HG03045 (cell line): ENCODE measurements at regions not wholly inside any gene's neighbourhood (a gene's known extent, or its start where the extent isn't known, plus 50 kb on each side); places are given as distances from the start of the nearest gene placed in this dataset.
"Not testable (repeated sequence)": the region's sequence is repeated elsewhere in the genome, so short reads cannot be mapped to it uniquely, and the experiment has no call there.

Experiments used
- ATAC-seq: cut with Tn5 transposase; IDR thresholded peaks from one replicate; pipeline ENCODE4 v1.9.1; 2021; ENCODE audit warnings: mild to moderate bottlenecking, moderate library complexity; ENCODE audit not compliant: unreplicated experiment

DNA sequence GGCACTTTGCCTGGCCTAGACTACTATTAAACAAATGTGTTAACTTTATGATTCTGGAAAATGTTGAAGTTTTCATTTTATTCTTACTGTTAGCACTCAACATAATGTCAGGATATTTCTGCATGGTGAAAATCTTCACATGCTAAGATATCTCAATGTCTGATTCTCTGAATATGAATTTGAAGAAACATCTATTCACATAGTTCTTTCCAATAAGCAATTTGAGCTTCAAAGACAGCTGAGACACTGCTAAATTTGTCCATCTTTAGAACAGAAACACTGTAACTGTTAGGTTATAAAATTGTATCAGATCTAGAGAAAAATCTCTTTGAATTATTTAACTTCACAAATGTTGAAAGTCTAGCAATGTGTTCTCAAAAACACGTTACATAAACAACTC, 970.2 kb downstream of the PLOD2 start:
- ATAC-seq, result no peak

DNA sequence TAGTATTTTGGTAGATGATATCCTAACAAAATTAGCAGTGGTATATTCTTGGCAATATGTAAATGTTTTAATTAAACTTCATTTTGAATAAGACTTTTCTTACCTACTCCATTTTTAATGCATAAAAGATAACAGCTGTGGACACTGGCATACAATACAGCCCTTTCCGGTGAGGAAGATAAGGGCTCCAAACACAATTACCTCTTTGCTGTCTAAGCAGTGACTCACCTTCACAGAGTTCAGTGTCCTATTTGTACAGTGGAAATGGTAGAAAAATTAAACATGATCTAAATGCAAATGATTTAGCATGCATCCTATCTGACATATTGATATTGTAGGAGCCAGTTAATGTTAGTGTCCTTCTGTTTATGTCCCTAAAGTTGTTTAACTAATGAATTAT, 969.4 kb downstream of the PLOD2 start:
- no peak for ATAC-seq

DNA sequence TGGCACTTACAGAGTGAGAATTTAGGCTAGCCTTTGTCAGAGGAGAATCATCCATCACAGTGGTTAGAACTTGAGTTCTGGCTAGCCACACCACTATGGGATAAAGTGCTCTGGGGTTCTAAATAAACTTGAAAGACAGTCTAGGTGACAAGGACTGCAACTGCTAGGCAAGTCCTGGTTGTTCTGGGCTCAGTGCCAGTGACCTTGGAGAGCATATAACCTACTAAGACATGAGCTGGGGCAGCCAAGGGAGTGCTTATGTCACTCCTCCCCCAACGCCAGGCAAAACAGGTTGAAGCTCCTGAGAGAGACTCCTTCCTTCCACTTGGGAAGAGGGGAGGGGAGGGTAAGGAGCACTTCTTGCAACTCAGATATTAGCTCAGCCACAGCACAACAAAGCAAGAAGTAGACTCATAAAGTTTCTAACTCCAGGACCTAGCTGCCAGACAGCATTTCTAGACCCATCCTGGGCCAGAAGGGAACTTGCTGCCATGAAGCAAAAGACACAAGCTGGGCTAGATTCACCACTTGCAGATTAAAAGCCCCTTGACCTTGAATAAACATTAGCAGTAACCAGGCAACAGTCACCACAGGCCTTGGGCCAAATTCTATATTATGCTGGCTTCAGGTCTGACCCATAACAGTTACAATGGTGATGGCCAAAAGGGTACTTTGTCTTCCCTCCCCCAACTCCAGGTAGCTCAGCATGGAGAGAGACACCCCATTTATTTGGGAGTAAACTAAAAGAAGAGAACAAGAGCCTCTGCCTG, 963.7 kb downstream of the PLOD2 start:
- ATAC-seq, result no peak

DNA sequence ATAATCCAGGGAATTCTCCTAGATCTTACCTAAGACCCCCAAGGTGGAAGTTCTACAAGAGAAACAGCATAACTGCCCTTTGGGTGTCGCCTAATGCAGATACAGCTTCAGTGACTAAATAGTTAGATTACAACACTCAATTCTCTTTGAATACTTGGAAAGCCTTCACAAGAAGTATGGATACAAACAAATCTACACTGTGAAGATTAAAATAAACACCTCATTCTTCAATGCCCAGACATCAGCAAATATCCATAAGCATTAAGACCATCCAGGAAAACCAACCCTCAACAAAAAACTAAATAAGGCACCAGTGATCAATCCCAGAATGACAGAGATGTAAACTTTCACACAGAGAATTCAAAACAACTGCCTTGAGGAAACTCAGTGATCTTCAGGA, 963.2 kb downstream of the PLOD2 start:
- no peak for ATAC-seq

DNA sequence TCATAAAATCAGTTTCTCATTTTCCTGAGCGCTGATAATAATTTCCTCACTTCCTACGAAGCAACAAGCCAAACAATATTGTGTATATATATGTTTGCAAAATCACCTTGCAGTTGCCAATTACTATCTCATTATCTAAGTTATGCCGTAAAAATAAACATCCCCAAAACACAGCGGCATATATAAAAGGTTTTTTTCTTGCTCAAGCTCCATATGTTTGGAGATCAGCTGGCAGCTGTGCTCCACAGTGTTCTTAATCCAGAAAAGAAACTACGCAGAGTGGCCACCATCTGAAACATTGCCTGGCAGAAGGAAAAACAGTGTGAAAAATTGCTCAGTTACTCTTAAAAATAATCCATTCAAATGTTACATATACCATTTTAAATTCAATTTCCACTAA, 951.4 kb downstream of the PLOD2 start:
- no peak for ATAC-seq

DNA sequence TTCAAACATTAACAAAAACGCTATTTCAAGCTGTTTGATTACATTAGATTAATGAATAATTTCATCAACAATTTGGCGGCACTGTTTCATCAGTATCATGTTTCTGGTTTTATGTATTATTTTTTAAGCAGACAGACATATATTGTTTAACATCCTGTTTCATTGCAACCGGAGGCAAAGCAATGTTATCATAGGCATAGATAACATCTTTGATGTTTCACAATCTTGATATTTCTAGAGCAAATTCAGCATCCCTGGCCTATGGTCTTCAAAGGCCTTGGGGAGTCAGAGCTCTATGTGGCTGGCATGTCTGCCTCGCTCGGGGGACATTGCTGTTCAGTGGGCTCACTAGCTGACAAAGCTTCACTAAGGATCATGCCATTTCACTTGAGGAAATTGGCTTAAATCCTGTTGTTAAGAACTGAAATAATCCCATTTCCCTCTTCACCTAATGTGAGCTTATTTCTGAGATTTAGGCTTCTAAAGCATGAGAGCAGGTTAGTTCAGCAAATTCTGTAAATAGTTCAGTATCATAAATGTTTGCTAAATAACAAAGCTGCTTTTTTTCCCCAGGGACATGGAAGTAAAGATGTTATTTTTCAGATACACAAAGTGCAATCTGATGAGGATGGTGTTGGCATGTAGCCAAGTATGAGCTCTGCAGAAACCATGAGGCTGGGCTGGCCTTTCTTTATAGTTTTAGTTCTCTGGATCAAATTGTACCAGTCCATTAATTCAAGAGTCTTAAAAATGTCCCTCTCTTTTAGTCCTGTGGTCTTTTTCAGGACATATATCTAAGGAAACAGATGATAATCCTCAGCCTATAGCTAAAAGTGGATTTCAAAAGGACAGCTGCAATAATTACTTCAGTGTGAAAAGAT, 941.4 kb downstream of the PLOD2 start:
- no peak for ATAC-seq

DNA sequence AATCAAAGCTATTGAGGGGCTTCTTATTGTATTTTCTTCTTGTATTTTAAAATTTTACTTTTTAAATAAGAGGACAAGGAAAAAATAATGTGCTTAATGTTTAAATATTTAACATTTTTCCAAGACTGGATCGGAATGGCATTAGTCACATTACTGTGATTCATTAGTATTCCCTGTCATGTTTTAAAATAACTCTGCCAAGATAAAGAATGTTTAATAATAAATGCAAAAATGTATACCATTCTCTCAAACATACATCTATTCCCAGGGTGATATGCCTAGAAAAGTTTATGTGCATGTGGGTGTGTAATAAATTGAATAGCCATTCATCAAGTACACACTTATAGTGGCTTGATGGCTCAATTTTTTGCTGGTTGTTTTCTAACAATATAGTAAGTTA, 936.1 kb downstream of the PLOD2 start:
- ATAC-seq, result no peak

DNA sequence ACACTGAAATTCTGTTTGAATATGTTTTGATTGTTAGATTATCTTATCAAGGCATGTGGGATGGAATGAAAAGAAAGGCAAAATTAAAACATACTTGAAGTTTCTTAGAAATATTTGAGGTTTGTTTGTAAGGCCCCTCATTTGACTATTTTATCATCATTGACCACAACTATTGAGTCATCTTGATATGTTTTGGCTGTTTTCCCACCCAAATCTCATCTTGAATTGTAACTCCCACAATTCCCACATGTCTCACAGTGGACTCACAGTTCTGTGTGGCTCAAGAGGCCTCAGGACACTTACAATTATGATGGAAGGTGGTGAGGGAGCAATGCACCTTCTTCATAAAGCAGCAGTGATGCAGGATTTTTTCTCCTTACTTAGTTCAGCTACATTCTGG, 917.1 kb downstream of the PLOD2 start:
- no peak for ATAC-seq

DNA sequence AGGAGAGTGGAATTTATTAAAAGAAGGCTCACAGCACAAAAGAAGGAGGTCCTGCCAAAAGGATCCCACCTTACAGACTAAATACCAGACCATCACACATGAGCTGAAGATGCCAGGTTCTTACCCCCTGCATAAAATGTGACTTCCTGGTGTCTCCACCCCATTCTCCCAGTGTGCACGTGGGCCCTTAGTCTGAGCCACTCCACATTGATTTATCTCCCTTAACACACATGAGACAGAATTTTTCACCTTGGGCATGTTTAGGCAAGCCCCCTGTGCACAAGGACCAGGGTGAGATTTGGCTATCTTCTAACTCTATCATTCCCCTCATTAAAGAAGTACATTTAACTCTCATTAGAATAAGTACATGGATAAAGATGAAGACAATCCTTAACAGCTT, 916.7 kb downstream of the PLOD2 start:
- no peak for ATAC-seq

DNA sequence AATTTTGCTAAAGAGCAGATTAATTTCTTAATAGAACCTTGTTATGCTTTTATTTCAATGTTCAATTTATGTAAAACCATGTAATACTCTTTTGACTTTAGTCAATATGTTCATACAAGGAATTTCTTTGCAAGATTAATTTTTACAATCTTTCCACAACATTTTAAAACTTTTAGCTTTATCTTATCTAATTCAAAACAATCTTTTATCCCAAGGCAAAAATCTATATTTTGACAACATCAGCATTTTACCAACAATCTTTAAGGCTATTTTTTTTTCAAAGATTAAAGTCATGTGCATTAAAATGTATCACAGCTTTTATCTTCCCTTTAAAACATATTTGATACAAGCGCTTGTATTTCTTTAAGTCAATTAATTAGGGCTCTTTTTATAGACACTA, 914.7 kb downstream of the PLOD2 start:
- ATAC-seq, result no peak

DNA sequence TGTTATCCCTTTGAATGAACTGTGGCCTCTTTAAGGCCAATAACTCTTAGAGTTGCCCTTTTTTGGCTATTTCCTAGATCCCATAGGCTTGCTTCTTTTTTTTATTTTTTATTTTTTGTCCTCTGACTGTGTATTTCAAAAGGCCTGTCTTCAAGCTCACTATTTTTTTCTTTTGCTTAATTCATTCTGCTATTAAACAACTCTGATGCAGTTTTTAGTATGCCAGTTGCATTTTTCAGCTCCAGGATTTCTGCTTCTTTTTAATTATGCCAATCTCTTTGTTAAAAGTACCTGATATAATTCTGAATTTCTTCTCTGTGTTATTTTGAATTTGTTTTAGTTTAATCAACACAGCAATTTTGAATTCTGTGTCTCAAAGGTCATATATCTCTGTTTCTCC, 912.1 kb downstream of the PLOD2 start:
- ATAC-seq, result no peak

DNA sequence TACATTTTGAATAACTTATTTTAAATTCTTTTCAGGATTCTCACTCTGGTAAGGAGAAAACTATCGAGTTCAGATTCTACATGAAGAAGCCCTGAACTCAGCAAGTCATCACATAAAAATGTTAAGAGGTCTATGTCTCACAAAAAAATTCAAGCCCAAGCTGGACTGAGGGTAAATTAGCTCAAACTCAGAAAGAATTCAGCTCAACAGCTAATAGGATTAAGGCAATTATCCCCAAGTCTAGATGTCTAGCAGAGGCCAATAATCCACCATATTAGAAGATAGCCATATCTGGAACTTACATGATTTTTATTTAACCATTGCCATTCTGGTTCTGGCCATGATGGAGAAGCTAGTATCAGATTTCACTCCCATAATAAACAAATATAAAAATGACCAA, 909.7 kb downstream of the PLOD2 start:
- no peak for ATAC-seq

DNA sequence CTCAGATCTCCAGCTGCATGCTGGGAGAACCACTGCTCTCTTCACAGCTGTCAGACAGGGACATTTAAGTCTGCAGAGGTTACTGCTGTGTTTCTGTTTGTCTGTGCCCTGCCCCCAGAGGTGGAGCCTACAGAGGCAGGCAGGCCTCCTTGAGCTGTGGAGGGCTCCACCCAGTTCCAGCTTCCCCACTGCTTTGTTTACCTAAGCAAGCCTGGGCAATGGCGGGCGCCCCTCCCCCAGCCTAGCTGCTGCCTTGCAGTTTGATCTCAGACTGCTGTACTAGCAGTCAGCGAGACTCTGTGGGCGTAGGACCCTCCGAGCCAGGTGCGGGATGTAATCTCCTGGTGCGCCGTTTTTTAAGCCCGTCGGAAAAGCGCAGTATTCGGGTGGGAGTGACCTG, 903.0 kb downstream of the PLOD2 start:
- not testable (repeated sequence) for ATAC-seq

DNA sequence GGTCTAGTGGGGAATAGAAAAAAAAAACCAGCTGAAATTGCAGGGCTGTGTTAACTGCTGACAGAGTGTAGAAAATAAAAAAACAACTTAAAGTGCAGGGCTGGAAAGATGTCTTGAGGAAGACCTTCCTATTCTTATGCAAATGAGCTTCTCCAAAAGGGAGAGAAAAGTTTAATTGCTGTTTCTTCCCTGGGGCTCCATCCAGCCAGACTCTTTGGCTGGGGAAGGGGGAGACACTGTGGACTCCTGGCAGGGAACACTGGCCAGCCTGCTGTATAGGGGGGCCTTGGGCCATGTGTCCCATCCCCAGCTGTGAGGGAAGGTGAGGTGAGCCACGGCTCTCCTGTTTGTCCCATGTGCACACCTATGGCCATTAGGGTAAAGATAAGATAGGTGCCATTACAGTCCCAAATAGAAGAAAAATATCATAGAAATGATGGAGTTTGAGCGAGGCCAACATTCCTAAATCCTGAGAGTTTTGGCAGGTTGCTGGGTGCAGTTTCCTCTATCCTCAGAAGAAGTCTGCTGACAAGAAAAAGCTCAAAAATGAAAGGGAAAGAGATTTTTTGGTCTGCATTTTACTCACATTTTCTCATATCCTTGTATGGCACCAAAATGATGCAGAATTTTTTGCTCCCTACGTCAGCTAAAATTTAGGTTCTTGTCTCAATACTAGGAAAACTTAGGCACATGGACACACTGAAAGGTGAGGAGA, 901.7 kb downstream of the PLOD2 start:
- no peak for ATAC-seq

DNA sequence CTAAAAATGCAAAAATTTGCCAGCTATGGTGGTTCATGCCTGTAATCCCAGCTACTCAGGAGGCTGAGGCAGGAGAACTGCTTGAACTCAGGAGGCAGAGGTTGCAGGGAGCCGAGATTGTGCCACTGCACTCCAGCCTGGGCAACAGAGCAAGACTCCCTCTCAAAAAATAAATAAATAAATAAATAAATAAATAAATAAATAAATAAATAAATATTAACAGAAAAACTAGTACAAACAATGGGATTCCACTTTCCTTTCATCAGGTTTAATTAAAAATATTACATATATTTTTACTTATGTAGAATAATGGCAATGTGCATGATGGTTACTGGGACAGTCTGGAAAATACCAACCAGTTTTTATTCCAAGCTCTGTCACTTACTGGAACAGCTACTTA, 897.5 kb downstream of the PLOD2 start:
- ATAC-seq, result not testable (repeated sequence)

DNA sequence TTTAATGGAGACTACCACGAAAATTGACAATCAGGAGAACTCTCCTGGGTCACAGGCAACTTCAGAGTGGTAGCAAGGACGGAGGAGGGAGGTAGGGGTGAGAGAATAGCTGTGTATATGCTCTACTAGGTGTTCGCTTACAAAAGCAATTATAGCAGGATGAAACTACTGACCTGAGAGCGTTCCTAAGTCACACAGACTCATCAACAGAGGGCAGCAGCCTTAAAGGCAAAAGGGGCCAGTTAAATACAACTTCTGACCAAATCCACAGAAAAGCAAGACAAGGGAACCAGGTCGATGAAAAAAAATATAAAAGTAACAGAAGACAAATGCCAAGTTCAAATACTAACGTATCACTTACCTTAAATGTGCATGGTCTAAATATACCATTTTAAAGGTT, 894.6 kb downstream of the PLOD2 start:
- no peak for ATAC-seq

DNA sequence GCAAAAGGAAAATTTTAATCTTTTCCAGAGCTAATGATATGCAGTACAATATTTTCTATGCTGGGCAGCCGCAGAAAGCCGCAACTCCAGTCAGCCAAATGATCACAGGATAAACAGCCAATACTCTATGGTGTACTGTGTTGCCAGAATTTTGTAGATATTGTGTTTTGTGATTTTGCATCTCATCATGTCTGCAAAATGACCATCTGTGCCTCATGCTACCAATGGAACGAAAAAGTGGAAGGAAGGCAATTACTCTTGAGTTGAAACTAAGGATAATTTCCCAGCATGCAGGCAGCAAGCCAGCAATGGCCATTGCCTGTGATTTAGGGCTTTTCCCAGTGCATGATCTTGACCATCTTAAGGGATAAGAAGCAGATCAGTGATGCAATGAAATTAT, 891.9 kb downstream of the PLOD2 start:
- ATAC-seq, result no peak

DNA sequence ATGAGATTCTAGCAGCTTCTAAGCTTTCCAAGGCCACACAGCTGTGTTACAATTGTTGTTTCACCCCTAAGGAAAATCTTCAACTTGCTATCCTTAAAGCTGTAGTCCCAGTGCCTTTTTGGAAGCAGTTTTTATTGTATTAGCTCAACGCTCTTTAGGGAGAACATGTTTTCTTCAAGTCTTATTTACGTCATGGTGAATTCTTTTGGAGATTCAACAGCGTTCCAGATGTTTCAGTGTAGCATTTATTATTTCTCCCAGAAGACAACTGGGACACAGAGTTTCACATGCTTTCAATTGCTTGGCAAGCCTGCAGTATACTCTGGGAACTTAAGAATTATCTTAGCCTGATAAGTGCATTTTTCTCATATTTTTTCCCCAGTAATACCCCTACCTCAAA, 888.3 kb downstream of the PLOD2 start:
- ATAC-seq, result no peak

DNA sequence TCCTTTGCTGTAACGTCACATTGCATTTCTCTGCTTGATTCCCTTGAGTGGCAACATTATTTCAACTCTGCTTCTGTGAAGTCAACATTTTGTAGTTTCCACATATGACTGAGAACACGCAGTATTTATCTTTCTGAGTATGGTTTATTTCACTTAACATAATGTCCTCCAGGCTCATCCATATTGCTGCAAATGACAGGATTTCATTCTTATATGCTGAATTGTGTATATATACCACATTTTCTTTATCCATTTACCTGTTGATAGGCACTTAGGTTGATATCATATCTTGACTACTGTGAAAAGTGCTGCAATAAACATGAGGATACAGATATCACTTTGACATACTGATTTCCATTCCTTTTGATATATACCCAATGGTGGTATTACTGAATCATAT, 878.5 kb downstream of the PLOD2 start:
- ATAC-seq, result no peak

DNA sequence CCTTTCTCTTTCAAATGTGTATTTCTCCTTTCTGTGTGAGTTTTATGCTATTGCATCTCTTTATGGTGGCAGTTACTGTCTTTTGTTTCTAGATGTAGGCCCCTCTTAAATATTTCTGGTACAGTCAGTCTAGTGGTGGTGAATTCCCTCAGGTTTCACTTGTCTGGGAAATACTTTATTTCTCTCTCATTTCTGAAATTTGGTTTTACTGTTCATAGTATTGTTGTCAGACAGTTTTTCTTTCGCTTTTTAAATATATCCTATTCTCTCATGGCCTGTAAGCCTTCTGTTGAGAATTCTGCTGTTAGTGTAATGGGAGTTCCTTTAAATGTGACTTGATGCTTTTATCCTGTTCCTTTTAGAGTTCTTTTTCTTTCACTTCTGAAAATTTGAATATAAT, 874.0 kb downstream of the PLOD2 start:
- ATAC-seq, result no peak

DNA sequence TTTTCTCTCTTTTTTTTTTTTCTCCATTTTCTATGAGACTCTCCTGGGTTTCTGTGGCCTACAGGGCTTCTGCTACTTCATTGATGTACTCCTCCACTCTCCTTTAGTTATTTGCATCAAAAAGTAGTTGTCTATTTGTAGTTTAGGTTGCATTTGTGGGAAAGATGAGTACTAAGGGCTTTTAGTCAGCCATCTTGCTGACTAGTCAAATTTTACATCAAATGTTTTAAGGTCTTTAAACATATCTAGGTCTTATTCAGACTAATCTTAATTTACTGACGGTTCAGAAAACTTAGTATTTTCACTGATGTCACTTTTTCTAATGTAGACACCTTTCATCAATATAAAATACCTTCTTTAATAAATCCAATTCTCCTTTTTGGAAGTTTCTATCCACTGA, 871.0 kb downstream of the PLOD2 start:
- no peak for ATAC-seq

DNA sequence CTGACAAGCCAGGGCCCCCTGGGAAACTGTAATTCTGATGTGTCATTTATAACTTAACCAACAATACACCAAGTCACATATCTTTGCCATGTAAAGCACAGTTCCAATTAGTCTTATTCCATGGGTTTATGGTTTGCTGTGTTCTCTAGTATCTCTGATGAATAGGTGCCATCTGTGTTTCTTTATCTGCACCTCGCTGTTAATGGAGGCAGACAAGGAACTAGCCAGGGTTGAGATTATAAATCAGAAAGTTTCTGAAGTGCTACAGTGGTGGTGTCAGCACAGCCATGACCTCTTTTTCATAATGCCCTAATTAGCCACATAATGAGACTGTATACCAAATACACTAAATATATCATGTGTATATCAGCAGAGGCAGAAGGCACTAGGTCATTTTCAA, 866.4 kb downstream of the PLOD2 start:
- no peak for ATAC-seq
